Sigmoid colon (tissue), 4 donors: ENCODE measurements at regions not wholly inside any gene's neighbourhood (a gene's known extent, or its start where the extent isn't known, plus 50 kb on each side); places are given as distances from the start of the nearest gene placed in this dataset.

ENCODE experiments used
- CTCF ChIP-seq, 4 experiments: fragments of 450-650 bp in 3 of 4; fragments of 200-600 bp in 1 of 4; IDR thresholded peaks; one replicate each; pipeline ENCODE4 v1.5.1; 2016 to 2019; ENCODE audit warnings: antibody characterized with exemption in 4 of 4, mild to moderate bottlenecking in 3 of 4, moderate library complexity in 2 of 4
- POLR2A ChIP-seq, 2 donors: fragments of 450-650 bp; IDR thresholded peaks; one replicate each; pipeline ENCODE4 v1.6.1; 2016; ENCODE audit warnings: antibody characterized with exemption in 2 of 2, mild to moderate bottlenecking in 2 of 2, moderate library complexity in 2 of 2
- POLR2AphosphoS5 ChIP-seq, 4 donors: sonication (generic); formaldehyde crosslinking; IDR thresholded peaks; one replicate each; pipeline ENCODE4 v1.6.1; 2017; ENCODE audit warnings: antibody characterized with exemption in 4 of 4

DNA sequence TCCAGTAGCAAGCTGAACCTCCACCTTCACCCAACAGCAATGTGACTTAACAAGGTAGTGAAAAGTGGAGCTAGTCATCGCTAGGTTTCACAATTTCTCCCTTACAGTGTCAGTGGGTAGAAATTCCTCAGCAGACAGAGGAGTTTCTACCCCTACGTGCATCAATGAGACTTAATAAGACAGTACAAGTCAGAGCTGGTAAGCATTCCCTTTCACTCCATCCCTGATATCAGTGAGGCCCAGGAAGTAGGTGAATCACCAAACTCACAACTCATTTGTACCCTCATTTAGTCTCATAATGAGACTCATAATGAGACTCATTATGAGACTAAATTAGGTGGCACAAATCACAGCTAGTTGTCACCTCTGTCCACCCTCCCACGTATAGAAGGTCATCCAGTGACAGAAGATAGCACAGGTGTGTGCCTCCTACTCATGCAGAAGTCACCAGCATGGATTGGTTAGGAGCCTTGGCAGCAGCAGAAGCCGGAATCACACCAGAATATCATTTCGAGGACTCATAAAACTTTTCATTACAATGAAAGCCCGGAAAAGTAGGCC lies 50.8 kb upstream of the NUDT10 start:
- TF ChIP-seq CTCF (IDR thresholded peaks at IDR 0.05): no peak
- no peak for TF ChIP-seq POLR2A (IDR thresholded peaks at IDR 0.05)
- TF ChIP-seq POLR2AphosphoS5 (IDR thresholded peaks at IDR 0.05): no peak
